ENCODE measurements at regions not wholly inside any gene's neighbourhood (a gene's known extent, or its start where the extent isn't known, plus 50 kb on each side); places are given as distances from the start of the nearest gene placed in this dataset.

- no peak for TF ChIP-seq CTCF (IDR thresholded peaks at IDR 0.05; ENCODE audit: low read depth, low read length)
- DNase-seq (ENCODE audit: extremely low read depth, low read depth) = no peak
Observed at GRCh38 chr15:97425596-97425995, 534.9 kb upstream of the ARRDC4 start.

GRCh38 chr15:97443101-97443500, 517.4 kb upstream of the ARRDC4 start:
- no peak for TF ChIP-seq CTCF (IDR thresholded peaks at IDR 0.05; ENCODE audit: low read depth, low read length)

GRCh38 chr15:97446138-97446537, 514.4 kb upstream of the ARRDC4 start:
- TF ChIP-seq CTCF (IDR thresholded peaks at IDR 0.05; ENCODE audit: low read depth, low read length) = no peak
- DNase-seq (ENCODE audit: extremely low read depth, low read depth) = no peak

More at GRCh38 chr15:97443101-97443500, 517.4 kb upstream of the ARRDC4 start:
- DNase-seq (ENCODE audit: extremely low read depth, low read depth) = no peak

- DNase-seq (ENCODE audit: extremely low read depth, low read depth) = no peak
- no peak for TF ChIP-seq CTCF (IDR thresholded peaks at IDR 0.05; ENCODE audit: low read depth, low read length)
Observed at GRCh38 chr15:97456521-97457202, 503.8 kb upstream of the ARRDC4 start.

- no peak for TF ChIP-seq CTCF (IDR thresholded peaks at IDR 0.05; ENCODE audit: low read depth, low read length)
- DNase-seq (ENCODE audit: extremely low read depth, low read depth) = no peak
Observed at GRCh38 chr15:97457203-97457847, 503.2 kb upstream of the ARRDC4 start.

- no peak for DNase-seq (ENCODE audit: extremely low read depth, low read depth)
- no peak for TF ChIP-seq CTCF (IDR thresholded peaks at IDR 0.05; ENCODE audit: low read depth, low read length)
Observed at GRCh38 chr15:97459771-97460170, 500.7 kb upstream of the ARRDC4 start.

GRCh38 chr15:97461226-97461625, 499.3 kb upstream of the ARRDC4 start:
- DNase-seq (ENCODE audit: extremely low read depth, low read depth) = no peak
- TF ChIP-seq CTCF (IDR thresholded peaks at IDR 0.05; ENCODE audit: low read depth, low read length) = no peak

Measured in AG09319 (cell line).